IMR-90 (cell line): ENCODE measurements at regions not wholly inside any gene's neighbourhood (a gene's known extent, or its start where the extent isn't known, plus 50 kb on each side); places are given as distances from the start of the nearest gene placed in this dataset.

Experiments used
- ATAC-seq: fragments of 200-7000 bp; cut with Tn5 transposase; 2 replicates; pipeline ENCODE4 v1.9.1; 2020; ENCODE audit warnings: low read depth, mild to moderate bottlenecking, moderate library complexity
- BruUV-seq: library from RNA; stranded (reverse); fragments of 400-500 nt; replicated peaks from 2 replicates; lab custom pipeline; 2021; lab: Mats Ljungman, UMichigan
- CTCF ChIA-PET: fragments of 300-600 bp; formaldehyde crosslinking; extraction: SDS; loops from one replicate; lab custom pipeline; 2021; ENCODE audit warnings: antibody characterized with exemption; lab: Yijun Ruan, JAX
- POLR2A ChIA-PET: fragments of 300-600 bp; sonication (Branson Sonifier 250); formaldehyde crosslinking; loops from one replicate; lab custom pipeline; 2022; ENCODE audit warnings: antibody characterized with exemption; ENCODE audit not compliant: unreplicated experiment; lab: Charles Lee
- DNase-seq: peaks from one replicate; pipeline ENCODE4 v3.0.0; 2013
- H2AFZ ChIP-seq: replicated peaks from 2 replicates; pipeline ENCODE3; 2013; ENCODE audit warnings: low read length, mild to moderate bottlenecking; ENCODE audit not compliant: poor library complexity
- H2AK5ac ChIP-seq: 2 replicates; pipeline ENCODE4 v1.6.1; 2013; ENCODE audit warnings: low read depth, low read length, inconsistent platforms
- H2AK9ac ChIP-seq: replicated peaks from 2 replicates; pipeline ENCODE3; 2013; ENCODE audit warnings: mild to moderate bottlenecking, low read depth, low read length, moderate library complexity; ENCODE audit not compliant: poor library complexity
- H2BK120ac ChIP-seq: 2 replicates; pipeline ENCODE4 v1.6.1; 2013; ENCODE audit warnings: low read depth, low read length, inconsistent platforms
- H2BK15ac ChIP-seq: 3 replicates; pipeline ENCODE4 v1.6.1; 2013; ENCODE audit warnings: low read depth, low read length, inconsistent platforms
- H2BK20ac ChIP-seq: 2 replicates; pipeline ENCODE4 v1.6.1; 2013; ENCODE audit warnings: low read depth, mild to moderate bottlenecking, inconsistent platforms, low read length, moderate library complexity
- H2BK5ac ChIP-seq: 2 replicates; pipeline ENCODE4 v1.6.1; 2013; ENCODE audit warnings: mild to moderate bottlenecking, low read depth, low read length, inconsistent platforms; ENCODE audit not compliant: poor library complexity, severe bottlenecking
- H3K14ac ChIP-seq: replicated peaks from 2 replicates; pipeline ENCODE4 v1.6.1; 2013; ENCODE audit warnings: low read depth, low read length, inconsistent platforms
- H3K18ac ChIP-seq: 2 replicates; pipeline ENCODE4 v1.6.1; 2013; ENCODE audit warnings: low read depth, low read length, control low read depth
- H3K23ac ChIP-seq: 2 replicates; pipeline ENCODE4 v1.6.1; 2013; ENCODE audit warnings: low read depth, low read length, inconsistent platforms
- H3K27ac ChIP-seq: 2 replicates; pipeline ENCODE4 v1.5.1; 2013; ENCODE audit warnings: mild to moderate bottlenecking, control low read depth, low read length; ENCODE audit not compliant: insufficient read depth
- H3K27me3 ChIP-seq: 2 replicates; pipeline ENCODE4 v1.6.1; 2013; ENCODE audit warnings: low read length; ENCODE audit not compliant: control insufficient read depth, insufficient read depth
- H3K36me3 ChIP-seq: 2 replicates; pipeline ENCODE4 v1.6.1; 2013; ENCODE audit warnings: low read length, mixed read lengths; ENCODE audit not compliant: control insufficient read depth, insufficient read depth
- H3K4ac ChIP-seq: 2 replicates; pipeline ENCODE4 v1.6.1; 2013; ENCODE audit warnings: low read depth, low read length, inconsistent platforms
- H3K4me1 ChIP-seq: 2 replicates; pipeline ENCODE4 v1.6.1; 2013; ENCODE audit warnings: low read length, mixed read lengths; ENCODE audit not compliant: control insufficient read depth, insufficient read depth
- H3K4me2 ChIP-seq: 2 replicates; pipeline ENCODE4 v1.6.1; 2013; ENCODE audit warnings: low read depth, mild to moderate bottlenecking, control low read depth, low read length, moderate library complexity
- H3K4me3 ChIP-seq: 2 replicates; pipeline ENCODE4 v1.5.1; 2013; ENCODE audit warnings: low read depth, mild to moderate bottlenecking, control low read depth, low read length, moderate library complexity; ENCODE audit not compliant: insufficient read depth
- H3K56ac ChIP-seq: 2 replicates; pipeline ENCODE4 v1.6.1; 2013; ENCODE audit warnings: low read length, inconsistent platforms; ENCODE audit not compliant: insufficient read depth; ENCODE audit errors: extremely low read depth
- H3K79me1 ChIP-seq, 2 experiments: 2 replicates each; pipeline ENCODE4 v1.6.1; 2013; ENCODE audit warnings: low read length in 2 of 2, inconsistent platforms in 1 of 2, low read depth in 1 of 2
- H3K9ac ChIP-seq: 2 replicates; pipeline ENCODE4 v1.6.1; 2013; ENCODE audit warnings: low read depth, low read length, control low read depth
- H3K9me1 ChIP-seq: 2 replicates; pipeline ENCODE4 v1.6.1; 2013; ENCODE audit warnings: low read length, inconsistent platforms; ENCODE audit not compliant: insufficient read depth
- H3K9me3 ChIP-seq: 2 replicates; pipeline ENCODE4 v1.6.1; 2013; ENCODE audit warnings: low read length; ENCODE audit not compliant: control insufficient read depth, insufficient read depth
- H4K20me1 ChIP-seq: 2 replicates; pipeline ENCODE4 v1.6.1; 2013; ENCODE audit warnings: low read length, inconsistent platforms; ENCODE audit not compliant: insufficient read depth
- H4K5ac ChIP-seq: 2 replicates; pipeline ENCODE4 v1.6.1; 2013; ENCODE audit warnings: mild to moderate bottlenecking, low read depth, low read length, control low read depth
- H4K8ac ChIP-seq, 2 experiments: 2 replicates each; pipeline ENCODE4 v1.6.1; 2013; ENCODE audit warnings: low read depth in 2 of 2, low read length in 2 of 2, control low read depth in 1 of 2, inconsistent platforms in 1 of 2
- H4K91ac ChIP-seq: 2 replicates; pipeline ENCODE4 v1.6.1; 2013; ENCODE audit warnings: low read depth, low read length, inconsistent platforms; ENCODE audit not compliant: insufficient read depth
- BHLHE40 ChIP-seq: fragments of 150-350 bp; IDR thresholded peaks from 2 replicates; pipeline ENCODE4 v1.6.1; 2016; ENCODE audit warnings: mild to moderate bottlenecking, low read depth, low read length
- CEBPB ChIP-seq: IDR thresholded peaks from 2 replicates; pipeline ENCODE4 v1.6.1; 2012; ENCODE audit warnings: low read depth, low read length, improper control_type of control experiment
- CHD1 ChIP-seq: IDR thresholded peaks from 2 replicates; pipeline ENCODE4 v1.6.1; 2012; ENCODE audit warnings: low read depth, low read length, improper control_type of control experiment
- MAFK ChIP-seq: IDR thresholded peaks from 2 replicates; pipeline ENCODE4 v1.6.1; 2012; ENCODE audit warnings: low read depth, low read length, improper control_type of control experiment
- MAZ ChIP-seq: IDR thresholded peaks from 2 replicates; pipeline ENCODE4 v1.6.1; 2012; ENCODE audit warnings: low read depth, mild to moderate bottlenecking, low read length, improper control_type of control experiment, moderate library complexity, borderline replicate concordance
- MXI1 ChIP-seq: IDR thresholded peaks from 2 replicates; pipeline ENCODE4 v1.6.1; 2012; ENCODE audit warnings: low read depth, mild to moderate bottlenecking, low read length, moderate library complexity, borderline replicate concordance
- POLR2A ChIP-seq: IDR thresholded peaks from 2 replicates; pipeline ENCODE4 v1.6.1; 2012; ENCODE audit warnings: mild to moderate bottlenecking, low read depth, low read length
- RAD21 ChIP-seq: IDR thresholded peaks from 2 replicates; pipeline ENCODE4 v1.6.1; 2012; ENCODE audit warnings: low read length, improper control_type of control experiment
- RFX5 ChIP-seq: IDR thresholded peaks from 2 replicates; pipeline ENCODE4 v1.8.0; 2012; ENCODE audit warnings: low read depth, mild to moderate bottlenecking, low read length, moderate library complexity
- SMC3 ChIP-seq: fragments of 150-350 bp; IDR thresholded peaks from 2 replicates; pipeline ENCODE4 v1.6.1; 2016; ENCODE audit warnings: low read depth, mild to moderate bottlenecking, antibody characterized with exemption, low read length, moderate library complexity
- WGBS, 2 experiments: methylation state at CpG; one replicate each; pipeline versions ENCODE4 v1.1.5 to v1.1.7; 2013; ENCODE audit warnings: missing lambda C conversion rate in 2 of 2; ENCODE audit not compliant: insufficient read length in 1 of 2; ENCODE audit errors: extremely low coverage in 2 of 2; 5-methylcytosine and 5-hydroxymethylcytosine counted together
- dilution Hi-C: fragments of 300-500 bp; cut with HindIII; formaldehyde crosslinking; loops from one replicate; pipeline ENCODE4 v1.14.3; 2018; ENCODE audit warnings: low sequenced_read_pairs; ENCODE audit not compliant: unreplicated experiment
- in situ Hi-C: fragments of 300-500 bp; cut with MboI; formaldehyde crosslinking; loops from 3 replicates; pipeline ENCODE4 v1.14.3; 2019; ENCODE audit warnings: low sequenced_read_pairs, inconsistent platforms, mixed read lengths
- intact Hi-C: fragments of 100-400 bp; cut with micrococcal nuclease; formaldehyde crosslinking; loops from 2 replicates; pipeline ENCODE4 v1.10.0; 2022
- TF ChIP-seq, protein P1 (sequence below): fragments of 150-350 bp; IDR thresholded peaks from 2 replicates; pipeline ENCODE4 v1.6.1; 2016; ENCODE audit warnings: low read depth, mild to moderate bottlenecking, low read length, moderate library complexity, borderline replicate concordance

- no peak overlapping the region for H2AFZ ChIP-seq
- no peak overlapping the region for H4K8ac ChIP-seq
- no peak overlapping the region for H3K23ac ChIP-seq
- no peak overlapping the region for H2BK20ac ChIP-seq
- H3K79me1 ChIP-seq = no peaks in the 10 kb centered on the region
- no peak overlapping the region for H3K14ac ChIP-seq
- H3K18ac ChIP-seq = no peak overlapping the region
- CTCF ChIA-PET = no interaction called here
- in situ Hi-C loops = no loop called here
- H3K56ac ChIP-seq = no peak overlapping the region
- H2BK15ac ChIP-seq = no peak overlapping the region
- H4K5ac ChIP-seq = no peak overlapping the region
- no peak overlapping the region for H3K9ac ChIP-seq
- H3K27ac ChIP-seq = no peak overlapping the region
- dilution Hi-C loops = no loop called here
- BruUV-seq = no TSS peak
- intact Hi-C loops = no loop called here
- no peaks in the 10 kb centered on the region for H3K36me3 ChIP-seq
- no peaks in the 10 kb centered on the region for H3K27me3 ChIP-seq
- DNase-seq (no peak), ATAC-seq (no peak)
- H3K9me1 ChIP-seq = no peaks in the 10 kb centered on the region
- no peak overlapping the region for H2AK5ac ChIP-seq
- no peaks in the 10 kb centered on the region for H3K4me1 ChIP-seq
- no peaks in the 10 kb centered on the region for H4K20me1 ChIP-seq
- POLR2A ChIA-PET = no interaction called here
- no peak overlapping the region for H2BK5ac ChIP-seq
- WGBS, 2 experiments = no CpG with 5 or more reads among the region's 4 CpGs
- peaks cover 5% of the 10 kb centered on the region; the same call in 1 of the 2 replicates for H3K9me3 ChIP-seq
- H4K91ac ChIP-seq = no peak overlapping the region
- H3K4ac ChIP-seq = no peak overlapping the region
- no peak overlapping the region for H2BK120ac ChIP-seq
- H3K4me2 ChIP-seq = no peak overlapping the region
- H2AK9ac ChIP-seq = no peak overlapping the region
- no peak for TF ChIP-seq POLR2A
- TF ChIP-seq SMC3 = no peak
- no peak for TF ChIP-seq RAD21
- TF ChIP-seq RFX5 = no peak
- TF ChIP-seq CHD1 = no peak
- no peak for TF ChIP-seq BHLHE40
- TF ChIP-seq MXI1 = no peak
- TF ChIP-seq, protein P1, sequence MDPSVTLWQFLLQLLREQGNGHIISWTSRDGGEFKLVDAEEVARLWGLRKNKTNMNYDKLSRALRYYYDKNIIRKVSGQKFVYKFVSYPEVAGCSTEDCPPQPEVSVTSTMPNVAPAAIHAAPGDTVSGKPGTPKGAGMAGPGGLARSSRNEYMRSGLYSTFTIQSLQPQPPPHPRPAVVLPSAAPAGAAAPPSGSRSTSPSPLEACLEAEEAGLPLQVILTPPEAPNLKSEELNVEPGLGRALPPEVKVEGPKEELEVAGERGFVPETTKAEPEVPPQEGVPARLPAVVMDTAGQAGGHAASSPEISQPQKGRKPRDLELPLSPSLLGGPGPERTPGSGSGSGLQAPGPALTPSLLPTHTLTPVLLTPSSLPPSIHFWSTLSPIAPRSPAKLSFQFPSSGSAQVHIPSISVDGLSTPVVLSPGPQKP = no peak
- no peak for TF ChIP-seq MAZ
- no peak for TF ChIP-seq MAFK
- no peak for TF ChIP-seq CEBPB
- no peak overlapping the region for H3K4me3 ChIP-seq
Observed at GRCh38 chr18:72935744-72936143, 68.0 kb upstream of the NETO1 start.
